Astrocyte of the spinal cord (primary cell): ENCODE measurements at regions not wholly inside any gene's neighbourhood (a gene's known extent, or its start where the extent isn't known, plus 50 kb on each side); places are given as distances from the start of the nearest gene placed in this dataset.
"Not testable (repeated sequence)": the region's sequence is repeated elsewhere in the genome, so short reads cannot be mapped to it uniquely, and the experiment has no call there.

Experiments used
- DNase-seq: peaks from one replicate; pipeline ENCODE4 v3.0.0; 2011; ENCODE audit warnings: low read depth, low spot score
- H3K4me3 ChIP-seq: 2 replicates; pipeline ENCODE4 v1.5.1; 2011; ENCODE audit warnings: low read depth, mild to moderate bottlenecking, low read length, moderate library complexity
- CTCF ChIP-seq: IDR thresholded peaks from 2 replicates; pipeline ENCODE4 v1.5.1; 2012; ENCODE audit warnings: low read depth, mild to moderate bottlenecking, low read length, inconsistent platforms
- in situ Hi-C: cut with HindIII; loops from 2 replicates; pipeline ENCODE4 v1.10.0; 2017; ENCODE audit warnings: low sequenced_read_pairs

- H3K4me3 ChIP-seq: no peak overlapping the region
- no peak for TF ChIP-seq CTCF
- in situ Hi-C loops: no loop called here
- DNase-seq: no peak
These were observed 263.4 kb downstream of the NPHP4 start for GRCh38 chr1:5728663-5729355.

GRCh38 chr1:5727871-5728643 is 264.2 kb downstream of the NPHP4 start:
- in situ Hi-C loops: no loop called here
- H3K4me3 ChIP-seq: no peak overlapping the region
- TF ChIP-seq CTCF: no peak
- DNase-seq: no peak

GRCh38 chr1:5727191-5727590 is 265.0 kb downstream of the NPHP4 start:
- no peak overlapping the region for H3K4me3 ChIP-seq
- DNase-seq: no peak
- no peak for TF ChIP-seq CTCF
- in situ Hi-C loops: no loop called here

- in situ Hi-C loops, DNase-seq, H3K4me3 ChIP-seq: not testable (repeated sequence)
These were observed 265.5 kb downstream of the NPHP4 start for GRCh38 chr1:5726586-5727184.

GRCh38 chr1:5725855-5726585 is 266.2 kb downstream of the NPHP4 start:
- no peak for DNase-seq
- H3K4me3 ChIP-seq: no peak overlapping the region
- in situ Hi-C loops: no loop called here
- no peak for TF ChIP-seq CTCF

- H3K4me3 ChIP-seq: no peak overlapping the region
- no peak for TF ChIP-seq CTCF
- DNase-seq: no peak
- in situ Hi-C loops: no loop called here
These were observed 266.8 kb downstream of the NPHP4 start for GRCh38 chr1:5725406-5725805.
